SH-SY5Y (cell line): ENCODE measurements at regions not wholly inside any gene's neighbourhood (a gene's known extent, or its start where the extent isn't known, plus 50 kb on each side); places are given as distances from the start of the nearest gene placed in this dataset.

Experiments used
- GATA2 ChIP-seq: IDR thresholded peaks from 2 replicates; pipeline ENCODE4 v1.6.1; 2011; ENCODE audit warnings: mild to moderate bottlenecking, low read depth, low read length
- GATA3 ChIP-seq: IDR thresholded peaks from 2 replicates; pipeline ENCODE4 v1.6.1; 2011; ENCODE audit warnings: low read depth, mild to moderate bottlenecking, low read length, moderate library complexity

DNA sequence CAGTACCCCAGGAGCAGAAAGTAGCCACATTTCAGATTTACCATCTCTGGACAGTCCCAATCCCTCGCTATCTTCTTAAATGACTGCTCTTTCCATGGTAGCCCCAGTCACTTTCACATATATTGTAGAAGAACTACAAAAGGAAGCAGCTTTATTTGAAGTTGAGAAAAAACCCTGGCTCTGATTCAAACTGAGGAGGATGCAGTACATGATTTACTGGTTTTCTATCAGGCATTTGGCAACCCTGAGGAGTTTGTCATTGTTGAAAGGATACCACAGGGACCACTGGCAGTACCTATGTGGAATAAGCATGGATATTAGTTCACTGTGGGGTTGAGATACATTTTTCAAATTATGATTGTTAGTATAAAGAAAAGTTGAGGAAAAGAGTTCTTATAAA is 640.9 kb upstream of the SETBP1 start:
- no peak for TF ChIP-seq GATA2
- no peak for TF ChIP-seq GATA3
